Gastrocnemius medialis (tissue), 4 donors: ENCODE measurements at regions not wholly inside any gene's neighbourhood (a gene's known extent, or its start where the extent isn't known, plus 50 kb on each side); places are given as distances from the start of the nearest gene placed in this dataset.
"Not testable (repeated sequence)": the region's sequence is repeated elsewhere in the genome, so short reads cannot be mapped to it uniquely, and the experiment has no call there.

Experiments
- ATAC-seq, 2 donors: fragments of 150-250 bp; one replicate each; pipeline ENCODE4 v1.9.1; 2016
- DNase-seq, 2 donors: peaks; one replicate each; pipeline ENCODE4 v3.0.0-alpha.2; 2019
- H3K27ac ChIP-seq, 4 donors: fragments of 200-600 bp; sonication (generic); 1 replicate in 1 of 4; 2 replicates in 3 of 4; pipeline ENCODE4 v1.5.1; 2016 to 2018; ENCODE audit warnings: mild to moderate bottlenecking in 2 of 4, moderate library complexity in 1 of 4
- H3K27me3 ChIP-seq, 3 donors: fragments of 200-600 bp; sonication (generic) in 2 of 3; 1 replicate in 1 of 3; 2 replicates in 2 of 3; pipeline versions ENCODE4 v1.5.1 to v1.6.0; 2016 to 2019; ENCODE audit warnings: mild to moderate bottlenecking in 1 of 3, moderate library complexity in 1 of 3
- H3K36me3 ChIP-seq, 2 donors: fragments of 200-600 bp; sonication (generic) in 1 of 2; one replicate each; pipeline ENCODE4 v1.5.1; 2017 to 2018
- H3K4me1 ChIP-seq, 2 donors: fragments of 200-600 bp; sonication (generic) in 1 of 2; one replicate each; pipeline ENCODE4 v1.5.1; 2016 to 2017; ENCODE audit warnings: mild to moderate bottlenecking in 2 of 2
- H3K4me3 ChIP-seq, 4 donors: fragments of 200-600 bp; sonication (generic) in 3 of 4; 1 replicate in 1 of 4; 2 replicates in 3 of 4; pipeline ENCODE4 v1.5.1; 2016 to 2019; ENCODE audit warnings: mild to moderate bottlenecking in 2 of 4
- H3K9me3 ChIP-seq, 3 donors: fragments of 200-600 bp; sonication (generic) in 2 of 3; 1 replicate in 1 of 3; 2 replicates in 2 of 3; pipeline ENCODE4 v1.5.1; 2016 to 2019
- CTCF ChIP-seq, 5 experiments: fragments of 450-650 bp in 3 of 5; fragments of 200-600 bp in 2 of 5; sonication (generic) in 2 of 5; IDR thresholded peaks in 4 of 5; conservative IDR thresholded peaks in 1 of 5; 1 replicate in 4 of 5; 2 replicates in 1 of 5; pipeline ENCODE4 v1.5.1; 2016 to 2019; ENCODE audit warnings: antibody characterized with exemption in 5 of 5, mild to moderate bottlenecking in 3 of 5, moderate library complexity in 3 of 5
- POLR2A ChIP-seq, 2 donors: fragments of 450-650 bp; IDR thresholded peaks; one replicate each; pipeline ENCODE4 v1.6.1; 2017; ENCODE audit warnings: antibody characterized with exemption in 2 of 2, mild to moderate bottlenecking in 2 of 2, moderate library complexity in 2 of 2
- in situ Hi-C, 4 donors: fragments of 200-750 bp; cut with MboI; loops; one replicate each; pipeline versions ENCODE4 v1.15.0 to v1.8.0; 2017; ENCODE audit warnings: low sequenced_read_pairs in 4 of 4
- intact Hi-C: fragments of 100-400 bp; cut with DNase I; formaldehyde crosslinking; loops from one replicate; pipeline ENCODE4 v1.15.1; 2023; ENCODE audit warnings: low total_unique reads

GRCh38 chr12:31222620-31223222 is 103.2 kb downstream of the SINHCAF start:
- no peak for TF ChIP-seq CTCF (IDR thresholded peaks at IDR 0.05 in 4 of 5, conservative IDR thresholded peaks at IDR 0.05 in 1 of 5)
- no peak for TF ChIP-seq POLR2A (IDR thresholded peaks at IDR 0.05)
- no peaks in the 10 kb centered on the region for H3K36me3 ChIP-seq
- in situ Hi-C loops (loop anchor here in 1 of 4 donors (25.0 kb wide), 1 partner anchor 90 kb away; no protein-coding TSS in a partner anchor), intact Hi-C loops (no loop called here)
- DNase-seq (no peak), ATAC-seq (no peak)
- no peak overlapping the region for H3K4me3 ChIP-seq
- H3K27ac ChIP-seq: no peak overlapping the region
- no peaks in the 10 kb centered on the region for H3K9me3 ChIP-seq
- H3K4me1 ChIP-seq: peaks cover 0 to 3% of the 10 kb centered on the region in 2 donors
- no peaks in the 10 kb centered on the region for H3K27me3 ChIP-seq

GRCh38 chr12:31223640-31224039 is 102.3 kb downstream of the SINHCAF start:
- DNase-seq, H3K27me3 ChIP-seq, H3K36me3 ChIP-seq, ATAC-seq, H3K9me3 ChIP-seq, H3K4me3 ChIP-seq, intact Hi-C loops, H3K27ac ChIP-seq, H3K4me1 ChIP-seq: not testable (repeated sequence)
- in situ Hi-C loops: loop anchor here in 1 of 4 donors (25.0 kb wide), 1 partner anchor 89 kb away; no protein-coding TSS in a partner anchor

GRCh38 chr12:31224768-31225448 is 101.0 kb downstream of the SINHCAF start:
- ATAC-seq (no peak), DNase-seq (no peak)
- TF ChIP-seq CTCF (IDR thresholded peaks at IDR 0.05 in 4 of 5, conservative IDR thresholded peaks at IDR 0.05 in 1 of 5): no peak
- TF ChIP-seq POLR2A (IDR thresholded peaks at IDR 0.05): no peak
- Histone ChIP-seq H3K36me3 (no peaks in the 10 kb centered on the region), H3K4me3 (no peak overlapping the region), H3K27me3 (no peaks in the 10 kb centered on the region), H3K9me3 (no peaks in the 10 kb centered on the region), H3K4me1 (peaks cover 0 to 4% of the 10 kb centered on the region in 2 donors), H3K27ac (no peak overlapping the region)
- in situ Hi-C loops (loop anchor here in 2 of 4 donors (25.0 kb wide), 3 partner anchors 87 to 363 kb away; no protein-coding TSS in a partner anchor), intact Hi-C loops (no loop called here)

- Histone ChIP-seq H3K4me3 (no peak overlapping the region), H3K27me3 (no peaks in the 10 kb centered on the region), H3K9me3 (no peaks in the 10 kb centered on the region), H3K36me3 (no peaks in the 10 kb centered on the region), H3K27ac (no peak overlapping the region), H3K4me1 (peaks cover 0 to 9% of the 10 kb centered on the region in 2 donors)
- no peak for TF ChIP-seq POLR2A (IDR thresholded peaks at IDR 0.05)
- TF ChIP-seq CTCF (IDR thresholded peaks at IDR 0.05 in 4 of 5, conservative IDR thresholded peaks at IDR 0.05 in 1 of 5): no peak
- in situ Hi-C loops (loop anchor here in 1 of 4 donors (25.0 kb wide), 2 partner anchors 114 to 364 kb away; no protein-coding TSS in a partner anchor), intact Hi-C loops (no loop called here)
- ATAC-seq: no peak
- no peak for DNase-seq
Observed at GRCh38 chr12:31225656-31226535, 100.1 kb downstream of the SINHCAF start.
